DMS53 treated with DMSO at 0.1 percent for 48 hours (cell line): ENCODE measurements at regions not wholly inside any gene's neighbourhood (a gene's known extent, or its start where the extent isn't known, plus 50 kb on each side); places are given as distances from the start of the nearest gene placed in this dataset.
A peak's percentile ranks its signal among the peaks of the same experiment; 100 is the strongest.
"Not testable (repeated sequence)": the region's sequence is repeated elsewhere in the genome, so short reads cannot be mapped to it uniquely, and the experiment has no call there.

Source experiments
- DNase-seq: peaks from one replicate; lab custom pipeline; 2025; ENCODE audit not compliant: unreplicated experiment; lab: John Stamatoyannopoulos, UW

DNA sequence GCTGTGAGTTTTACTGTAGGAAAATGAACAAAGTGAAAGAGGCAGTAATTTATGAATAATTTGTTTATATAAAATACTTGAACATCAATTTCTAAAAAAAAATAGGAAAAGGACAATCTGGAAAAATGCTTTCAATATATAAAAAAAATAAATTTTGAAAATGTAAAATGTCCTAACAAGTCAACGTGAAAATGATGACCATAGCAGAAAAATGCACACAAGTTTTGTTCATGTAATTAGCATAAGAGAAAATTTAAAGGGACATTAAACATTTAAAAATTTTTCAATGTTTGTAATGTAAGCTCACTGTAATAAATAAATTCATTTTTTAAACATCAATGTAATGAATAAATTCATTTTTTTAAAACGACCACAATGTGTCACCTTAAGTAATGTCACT lies 214.8 kb upstream of the ATXN7L3B start:
- DNase-seq: no peak

DNA sequence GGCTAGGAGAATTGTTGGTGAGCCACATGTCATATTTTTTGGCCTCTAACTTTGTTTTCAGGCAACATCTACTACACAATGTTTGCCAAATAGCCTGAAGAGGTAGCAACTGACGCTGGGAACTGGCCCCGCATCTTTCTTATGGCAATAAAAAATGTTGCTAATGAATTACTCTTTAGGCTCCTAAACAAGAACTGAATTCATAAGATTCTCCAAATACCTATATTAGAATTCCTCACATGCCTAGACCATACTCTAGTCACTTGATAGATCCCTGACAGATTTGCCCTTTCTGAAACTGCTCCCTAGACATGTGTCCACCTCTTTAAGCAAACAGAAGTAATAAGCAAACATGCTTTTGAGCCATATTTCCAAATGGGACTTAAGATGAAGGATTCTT lies 209.0 kb upstream of the ATXN7L3B start:
- no peak for DNase-seq

DNA sequence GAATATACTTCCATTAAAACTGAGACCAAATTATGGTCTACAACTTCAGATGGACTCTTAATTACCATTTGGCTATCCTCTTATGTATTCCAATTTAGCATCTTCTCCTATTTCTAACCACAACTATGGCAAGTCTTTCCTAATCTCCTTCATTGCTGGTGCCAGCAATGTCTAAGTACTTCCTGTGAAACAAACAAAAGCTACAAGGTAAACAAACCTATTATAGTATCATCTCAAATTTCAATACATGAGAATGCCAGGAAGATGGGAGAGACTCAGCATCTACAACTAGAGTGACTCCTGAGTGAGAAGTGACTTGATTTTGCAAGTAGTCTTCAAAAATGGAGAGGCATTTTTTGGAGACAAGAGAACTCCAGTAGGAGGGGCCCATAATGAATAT lies 202.9 kb upstream of the ATXN7L3B start:
- DNase-seq: peak; percentile 93

DNA sequence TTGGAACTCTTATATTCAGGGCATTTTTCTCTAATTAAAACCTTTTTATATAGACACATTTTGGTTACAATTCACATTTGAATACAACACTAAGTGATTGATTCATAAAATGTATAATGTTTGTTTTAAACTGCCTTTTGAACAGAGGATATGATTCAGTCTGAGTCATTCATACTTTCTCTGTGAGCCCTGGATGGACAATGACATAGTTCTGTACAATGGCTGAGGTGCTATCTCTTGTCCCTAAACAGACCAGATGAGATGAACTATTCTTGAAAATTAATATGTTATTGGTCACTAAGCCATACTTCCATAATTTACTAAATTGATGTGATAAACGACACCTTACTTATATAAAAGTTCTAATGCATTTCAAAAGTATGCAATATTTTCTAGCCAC lies 199.7 kb upstream of the ATXN7L3B start:
- peak; percentile 79 for DNase-seq

DNA sequence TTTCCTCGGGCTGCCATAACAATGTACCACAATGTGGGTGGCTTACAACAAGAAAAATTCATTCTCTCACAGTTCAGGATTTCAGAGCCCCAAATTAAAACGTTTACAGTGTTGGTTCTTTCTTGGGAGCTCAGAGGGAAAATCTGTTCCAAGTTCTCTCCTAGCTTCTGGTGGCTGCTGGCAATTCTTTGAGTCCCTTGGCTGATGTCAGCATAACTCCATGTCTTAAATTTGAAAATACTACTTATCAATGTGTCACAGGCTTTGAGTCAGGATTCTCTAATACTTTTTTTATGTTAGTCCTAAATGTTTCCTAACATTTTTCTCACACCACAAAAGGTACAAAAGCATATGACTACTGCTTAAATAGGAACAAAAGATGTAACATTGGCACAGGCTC lies 198.4 kb upstream of the ATXN7L3B start:
- DNase-seq: no peak

DNA sequence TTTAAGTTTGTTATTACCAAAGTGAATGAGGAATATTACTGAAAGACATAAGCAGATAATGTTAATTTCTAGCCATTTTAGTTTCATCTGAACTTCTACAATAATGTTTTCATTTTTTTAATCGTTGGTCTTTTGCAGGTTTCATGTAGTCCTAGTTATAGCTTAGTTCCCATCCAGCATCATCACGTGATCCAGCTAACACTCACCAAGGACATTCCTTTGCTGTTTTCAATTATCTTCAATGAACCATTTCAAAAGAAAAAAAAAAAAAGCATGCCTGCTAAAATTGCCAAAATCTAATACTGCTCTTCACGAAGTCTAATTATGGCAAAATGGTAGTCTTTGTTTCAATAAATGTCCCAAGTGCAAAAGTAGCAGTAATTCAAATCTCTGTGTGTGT lies 187.7 kb upstream of the ATXN7L3B start:
- DNase-seq: no peak

DNA sequence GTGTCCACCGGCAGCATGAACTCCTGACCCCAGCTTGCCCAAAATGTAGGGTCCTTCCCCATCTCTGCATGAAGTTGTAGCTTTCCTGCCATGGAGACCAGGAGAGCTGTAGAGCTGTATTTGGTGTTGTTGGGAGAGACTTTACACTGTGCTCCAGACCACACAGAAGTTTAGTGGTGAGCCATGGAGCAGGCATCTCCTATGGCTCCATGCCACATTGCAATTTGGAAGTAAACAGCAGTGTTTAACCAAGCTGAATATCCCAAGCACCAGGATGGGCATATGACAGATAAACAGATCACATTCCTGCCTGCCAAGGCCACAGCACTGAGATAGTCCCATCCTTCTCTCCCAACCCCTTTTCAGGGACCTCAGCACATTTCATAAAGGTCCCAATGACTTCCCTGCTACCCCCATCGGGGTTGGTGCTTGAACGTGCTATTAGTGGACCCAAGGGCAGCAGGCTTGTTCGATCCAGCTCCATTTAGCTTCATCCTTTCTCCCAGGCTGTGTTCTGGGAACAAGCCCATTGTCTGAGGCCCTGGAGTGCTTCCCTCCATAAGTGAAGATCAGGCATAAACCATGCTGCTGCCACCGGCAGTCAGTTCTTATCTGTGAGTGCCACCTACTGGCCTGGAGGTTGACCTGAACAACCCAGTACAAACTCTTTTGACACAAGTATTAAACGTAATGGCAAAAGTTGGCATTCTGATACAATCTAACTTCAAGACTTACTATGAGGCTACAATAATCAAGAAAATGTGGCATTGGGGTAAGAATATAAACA lies 172.3 kb upstream of the ATXN7L3B start:
- peak; percentile 18 for DNase-seq

DNA sequence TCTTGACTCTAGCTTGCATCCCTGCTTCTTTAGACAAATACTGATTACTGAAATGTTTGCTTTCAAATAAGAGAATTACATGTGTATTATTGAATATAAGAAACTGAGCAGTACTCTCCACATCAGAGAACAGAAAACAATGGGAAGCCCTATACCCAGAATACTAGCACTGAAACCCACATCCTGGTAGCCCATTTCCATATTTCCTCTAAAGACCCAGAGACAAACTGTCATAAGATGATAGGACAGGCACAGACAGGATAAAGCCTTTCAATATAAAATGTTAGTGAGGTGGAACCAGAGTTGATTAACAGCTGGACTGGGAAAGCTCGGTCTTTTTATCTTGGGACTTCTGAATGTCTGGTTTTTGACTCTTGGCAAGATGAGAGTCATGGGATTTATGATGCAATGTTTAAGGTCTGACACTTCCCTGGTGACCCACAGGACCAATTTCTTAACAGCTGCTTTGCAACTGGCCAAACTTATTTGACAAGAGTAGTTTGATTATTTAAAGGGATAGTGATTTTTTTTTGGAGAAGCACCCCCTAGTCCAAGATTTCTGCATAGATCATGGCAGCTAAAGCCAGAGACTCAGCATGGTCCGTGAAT lies 166.9 kb upstream of the ATXN7L3B start:
- no peak for DNase-seq

DNA sequence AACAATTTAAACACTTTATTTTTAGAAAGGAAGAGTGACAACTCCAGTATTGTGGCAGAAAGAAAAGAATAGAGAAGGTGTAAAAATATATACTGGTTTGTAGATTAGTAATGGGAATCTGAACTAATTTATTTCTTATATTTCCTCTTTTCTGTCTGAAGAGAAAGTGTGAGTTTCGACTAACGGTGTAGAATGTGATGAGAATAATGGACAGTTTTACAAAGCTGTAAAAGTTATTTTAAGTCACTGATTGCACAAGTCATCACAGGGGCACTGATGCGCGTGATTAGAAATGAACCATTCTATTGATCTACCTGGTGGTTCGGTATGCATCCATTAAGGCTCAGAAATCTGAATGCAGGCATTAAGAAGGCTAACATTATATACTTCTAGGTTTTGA lies 158.5 kb upstream of the ATXN7L3B start:
- no peak for DNase-seq

DNA sequence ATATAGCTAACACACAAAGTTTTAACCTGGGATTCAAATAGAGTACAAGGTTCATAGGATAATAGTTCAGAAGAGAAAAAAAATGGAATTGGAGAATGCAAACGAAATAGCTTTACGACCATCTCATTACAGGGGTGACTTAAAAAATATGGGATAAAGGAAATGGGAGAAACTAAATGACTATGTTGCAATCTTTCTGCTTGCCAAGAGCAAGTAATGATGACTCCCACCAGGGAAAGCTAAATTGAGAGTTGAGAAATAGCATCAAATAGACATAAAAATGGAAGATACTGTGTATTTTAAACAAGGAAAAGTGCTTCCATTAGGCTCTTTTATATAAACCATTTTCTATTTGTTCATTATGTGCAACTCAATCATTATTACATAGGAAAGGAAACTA lies 155.7 kb upstream of the ATXN7L3B start:
- DNase-seq: no peak

DNA sequence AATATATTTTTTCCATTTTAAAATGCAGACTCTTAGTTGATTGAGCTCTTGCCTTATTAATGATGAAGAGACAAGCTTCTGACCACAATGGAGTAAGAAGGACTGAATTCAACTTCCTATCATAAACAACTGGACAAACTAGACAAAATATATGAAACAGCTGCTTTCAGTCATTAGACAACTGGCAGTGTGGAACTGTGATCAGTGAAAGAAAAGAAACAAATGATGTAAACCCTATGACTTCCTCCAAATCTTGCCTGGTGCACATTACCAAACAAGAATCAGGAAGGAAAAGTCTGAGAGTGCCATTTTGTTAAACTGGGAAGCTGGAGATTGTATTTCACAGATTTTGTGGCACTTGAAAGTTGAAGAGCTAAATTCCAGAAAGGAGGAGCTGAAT lies 154.7 kb upstream of the ATXN7L3B start:
- DNase-seq: no peak

DNA sequence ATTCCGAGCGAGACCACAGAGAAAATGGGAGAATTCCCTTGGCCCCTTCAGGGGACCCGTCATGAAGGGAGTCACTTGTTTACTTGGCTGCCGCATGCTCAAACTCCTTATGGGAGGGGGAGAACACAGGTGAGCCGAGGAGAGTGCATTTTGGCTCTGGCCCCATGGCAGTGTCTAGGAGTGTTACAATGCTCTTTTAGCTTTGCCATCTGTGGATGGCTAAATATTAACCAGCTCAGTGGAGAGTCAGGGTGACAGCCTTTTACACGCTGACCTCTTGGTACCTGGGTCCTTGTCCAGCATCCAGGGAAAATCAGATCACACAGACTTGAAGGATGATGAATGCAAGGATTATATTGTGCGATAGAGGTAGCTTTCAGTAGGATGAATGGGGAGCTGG lies 146.4 kb upstream of the ATXN7L3B start:
- peak; percentile 32 for DNase-seq

DNA sequence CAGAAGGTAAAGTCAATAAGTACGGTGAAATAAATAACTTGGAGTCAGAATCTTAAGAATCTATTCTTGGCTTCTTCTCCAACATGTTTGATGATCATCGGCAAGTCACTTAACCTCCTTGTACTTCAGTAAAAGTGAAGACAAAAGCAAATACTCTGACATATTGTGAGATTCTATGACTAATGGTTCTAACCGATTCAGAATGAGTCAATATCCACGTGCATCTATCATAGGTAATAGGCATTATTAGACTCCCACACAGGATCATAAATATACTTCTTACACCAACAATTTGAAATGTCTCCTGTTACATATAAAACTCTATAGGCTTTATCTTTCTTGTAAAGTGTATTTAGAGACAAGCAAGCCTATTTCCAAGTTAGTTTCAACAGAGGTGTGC lies 144.4 kb upstream of the ATXN7L3B start:
- DNase-seq: peak; percentile 24

DNA sequence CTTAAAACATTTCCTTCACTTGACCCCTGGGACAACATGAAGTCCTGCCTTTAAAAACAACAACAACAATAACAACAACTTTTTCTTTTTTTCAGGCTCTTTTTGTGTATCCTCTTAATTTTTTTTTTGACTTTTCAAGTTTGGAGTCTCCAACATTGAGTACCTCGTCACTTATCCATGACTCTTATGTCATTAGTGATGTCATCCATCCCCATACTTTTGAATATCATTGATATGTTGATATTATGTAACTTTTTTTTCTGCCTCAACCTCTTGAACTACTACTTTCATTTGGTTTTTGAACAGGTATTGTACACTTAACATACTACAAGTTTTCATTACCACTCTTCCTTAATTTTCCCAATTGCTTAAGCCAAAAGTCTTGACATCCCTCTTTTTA lies 143.0 kb upstream of the ATXN7L3B start:
- no peak for DNase-seq

DNA sequence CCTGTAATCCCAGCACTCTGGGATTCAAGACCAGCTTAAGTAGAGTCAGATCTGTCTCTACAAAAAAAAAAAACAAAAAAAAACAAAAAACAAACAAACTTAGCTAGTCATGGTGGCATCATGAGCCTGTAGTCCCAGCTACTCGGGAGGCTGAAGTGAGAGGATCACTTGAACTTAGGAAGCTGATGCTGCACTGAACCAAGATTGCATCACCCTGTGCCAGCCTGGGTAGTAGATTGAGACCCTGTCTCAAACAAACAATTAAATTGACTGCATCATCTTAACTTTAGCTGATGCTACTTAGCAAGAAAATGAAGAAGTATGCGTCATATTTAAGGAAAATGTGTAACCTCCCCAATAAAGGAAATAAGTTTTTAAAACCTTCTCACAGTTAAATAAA lies 136.6 kb upstream of the ATXN7L3B start:
- peak; percentile 69 for DNase-seq

DNA sequence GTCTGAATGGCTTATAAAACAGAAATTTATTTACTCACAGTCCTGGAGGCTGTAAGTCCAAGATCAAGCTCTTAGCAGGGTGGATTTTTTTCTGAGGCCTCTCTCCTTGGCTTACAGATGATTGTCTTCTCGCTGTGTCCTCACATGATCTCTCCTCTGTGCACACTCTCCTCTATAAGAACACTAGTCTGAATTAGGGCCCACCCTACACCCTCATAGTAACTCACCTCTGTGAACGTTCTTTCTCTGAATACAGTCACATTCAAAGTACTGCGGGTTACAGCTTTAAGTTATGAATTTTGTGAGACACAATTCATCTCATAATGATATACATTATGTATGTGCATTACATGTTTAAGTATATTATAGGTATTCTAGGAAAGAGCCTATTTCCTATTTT lies 135.7 kb upstream of the ATXN7L3B start:
- no peak for DNase-seq

DNA sequence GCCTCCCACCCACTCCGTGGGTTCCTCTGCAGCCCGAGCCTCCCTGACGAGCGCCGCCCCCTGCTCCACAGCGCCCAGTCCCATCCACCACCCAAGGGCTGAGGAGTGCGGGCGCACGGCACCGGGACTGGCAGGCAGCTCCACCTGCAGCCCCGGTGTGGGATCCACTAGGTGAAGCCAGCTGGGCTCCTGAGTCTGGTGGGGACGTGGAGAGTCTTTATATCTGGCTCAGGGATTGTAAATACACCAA lies 134.5 kb upstream of the ATXN7L3B start:
- DNase-seq: not testable (repeated sequence)

DNA sequence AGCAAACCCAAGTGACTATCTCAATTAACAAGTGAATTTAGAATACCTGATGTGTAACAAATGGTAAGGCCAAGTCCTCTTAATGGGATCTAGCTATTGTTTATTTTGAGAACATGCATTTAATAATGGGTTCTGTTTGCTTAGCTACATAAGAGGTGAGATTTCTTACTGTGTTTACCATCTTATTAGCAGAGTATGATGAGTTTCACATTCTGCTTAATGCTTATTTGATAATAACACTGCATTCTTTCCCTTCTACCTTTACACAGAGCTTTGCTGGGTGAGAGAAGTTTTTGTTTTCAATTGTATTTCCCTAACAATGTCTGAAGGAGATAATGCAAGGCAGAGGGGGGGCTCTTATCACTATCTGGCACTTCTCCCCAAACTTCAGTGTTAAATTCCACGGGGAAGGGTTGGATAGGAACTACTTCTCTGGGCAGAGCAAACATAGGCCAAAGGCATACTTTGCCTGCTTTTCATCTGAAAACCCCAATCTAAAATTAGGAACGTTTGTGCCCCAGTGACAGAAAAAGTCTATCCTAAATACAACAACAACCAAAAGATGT lies 129.0 kb upstream of the ATXN7L3B start:
- no peak for DNase-seq

DNA sequence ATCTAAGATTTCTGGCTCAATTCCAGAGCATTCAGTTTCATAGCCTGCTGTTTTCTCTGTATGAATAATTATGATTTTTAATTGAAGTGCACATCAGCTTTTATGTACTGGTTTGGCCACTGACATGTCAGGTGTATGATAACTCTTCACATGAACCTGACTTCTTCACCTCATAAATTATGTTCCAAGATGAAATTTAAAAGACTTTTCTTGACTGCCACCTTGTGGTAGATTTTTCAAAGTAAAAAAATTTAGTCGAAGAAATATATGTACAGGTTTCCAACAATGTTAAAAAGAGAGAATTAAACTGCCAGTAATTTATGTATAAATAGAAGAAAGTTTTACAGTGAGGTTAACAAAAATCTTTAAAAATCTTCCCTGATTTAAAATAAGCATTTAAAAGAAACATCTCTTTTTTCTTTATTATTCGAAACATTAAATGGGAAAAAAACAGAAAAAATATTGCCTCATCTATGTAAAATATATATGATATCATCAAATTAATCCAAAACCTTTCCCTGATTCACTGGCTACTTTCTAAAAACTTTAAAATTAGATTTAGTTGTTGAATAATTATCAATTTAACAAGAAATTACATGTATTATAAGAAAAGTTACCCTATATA lies 124.9 kb upstream of the ATXN7L3B start:
- DNase-seq: peak; percentile 70

DNA sequence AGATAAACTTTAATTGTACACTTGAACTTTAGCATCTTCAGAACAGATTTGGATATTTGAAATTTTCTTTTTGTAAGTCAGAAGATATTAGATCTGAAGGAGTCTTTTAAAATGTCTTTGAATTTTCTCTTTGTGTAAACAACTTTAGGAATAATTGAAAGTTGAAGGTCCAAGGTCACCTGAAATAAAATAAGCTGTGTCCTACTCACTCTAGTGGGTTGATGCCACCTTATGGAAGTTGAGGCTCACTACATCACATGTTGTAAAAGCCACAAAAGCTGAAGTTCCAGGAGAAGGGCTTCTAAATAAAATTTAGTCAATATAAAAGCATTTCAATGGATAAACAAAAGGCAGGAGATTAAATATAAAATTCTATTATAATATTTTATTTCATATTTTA lies 122.0 kb upstream of the ATXN7L3B start:
- peak; percentile 59 for DNase-seq

DNA sequence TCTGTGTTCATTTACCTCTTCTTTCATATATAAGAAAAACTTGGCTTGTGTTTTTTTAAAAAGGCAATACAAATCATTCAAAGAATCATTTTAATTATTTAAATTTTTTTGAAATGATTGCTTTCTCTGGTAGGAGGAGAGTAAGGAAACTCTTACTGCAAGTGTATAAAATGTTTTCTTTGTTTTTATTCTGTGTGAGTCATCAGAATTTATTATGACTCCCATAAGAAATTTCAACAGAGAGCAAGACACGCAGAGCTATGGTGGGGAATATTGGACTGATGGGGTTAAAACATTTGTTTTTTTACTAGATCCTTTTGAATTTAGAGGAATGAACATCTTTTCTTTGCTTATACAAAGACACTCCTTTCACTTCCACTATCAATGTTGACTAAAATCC lies 119.1 kb upstream of the ATXN7L3B start:
- no peak for DNase-seq

DNA sequence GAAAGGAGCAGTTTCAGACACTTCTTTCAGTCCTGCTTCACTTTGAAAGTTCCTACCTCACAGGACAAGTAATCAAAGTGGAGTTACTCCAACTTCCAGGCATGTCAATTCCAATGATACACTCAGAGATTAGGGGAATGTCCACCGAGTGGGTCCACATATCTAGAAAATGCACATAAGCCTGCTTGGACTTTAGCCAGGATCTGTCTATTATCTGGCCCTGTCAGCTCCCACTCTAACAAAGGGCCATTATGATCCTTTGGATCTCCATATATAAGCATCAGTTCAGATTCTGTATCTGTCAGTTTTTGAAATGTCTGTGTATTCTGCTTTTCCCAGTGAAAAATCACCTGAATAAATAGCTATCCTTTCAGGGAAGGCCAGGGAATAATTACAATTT lies 112.9 kb upstream of the ATXN7L3B start:
- no peak for DNase-seq
